Gastrocnemius medialis (tissue), 4 donors: ENCODE measurements at regions not wholly inside any gene's neighbourhood (a gene's known extent, or its start where the extent isn't known, plus 50 kb on each side); places are given as distances from the start of the nearest gene placed in this dataset.

ENCODE experiments used
- CTCF ChIP-seq, 5 experiments: fragments of 450-650 bp in 3 of 5; fragments of 200-600 bp in 2 of 5; sonication (generic) in 2 of 5; IDR thresholded peaks in 4 of 5; conservative IDR thresholded peaks in 1 of 5; 1 replicate in 4 of 5; 2 replicates in 1 of 5; pipeline ENCODE4 v1.5.1; 2016 to 2019; ENCODE audit warnings: antibody characterized with exemption in 5 of 5, mild to moderate bottlenecking in 3 of 5, moderate library complexity in 3 of 5
- POLR2A ChIP-seq, 2 donors: fragments of 450-650 bp; IDR thresholded peaks; one replicate each; pipeline ENCODE4 v1.6.1; 2017; ENCODE audit warnings: antibody characterized with exemption in 2 of 2, mild to moderate bottlenecking in 2 of 2, moderate library complexity in 2 of 2

DNA sequence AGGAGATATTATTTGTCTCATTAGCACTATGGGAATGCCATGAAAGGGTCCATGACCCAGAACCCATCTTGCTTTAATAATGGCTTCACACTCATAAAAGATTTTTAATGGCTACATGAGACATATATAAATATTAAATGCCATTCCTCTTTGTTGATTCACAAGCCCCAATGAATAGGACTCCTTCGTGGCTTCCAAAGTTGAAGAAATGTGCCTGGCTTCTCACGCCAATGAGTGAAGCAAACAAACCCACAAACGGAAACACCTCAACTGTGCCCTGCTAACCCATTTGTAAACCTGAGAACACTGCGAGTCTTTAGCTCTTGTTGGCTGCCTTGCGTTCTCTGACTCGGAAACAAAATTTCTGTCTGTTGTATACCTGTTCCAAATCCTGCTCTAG is 381.7 kb upstream of the DDHD1 start:
- TF ChIP-seq CTCF (IDR thresholded peaks at IDR 0.05 in 4 of 5, conservative IDR thresholded peaks at IDR 0.05 in 1 of 5): no peak
- no peak for TF ChIP-seq POLR2A (IDR thresholded peaks at IDR 0.05)
